GM23338 (cell line): ENCODE measurements at regions not wholly inside any gene's neighbourhood (a gene's known extent, or its start where the extent isn't known, plus 50 kb on each side); places are given as distances from the start of the nearest gene placed in this dataset.

Experiments
- POLR2AphosphoS5 ChIP-seq: IDR thresholded peaks from 2 replicates; pipeline ENCODE4 v1.6.1; 2016; ENCODE audit warnings: antibody characterized with exemption, low read depth
- TF ChIP-seq, protein P1 (sequence below), 2 experiments: fragments of 200-600 bp in 1 of 2; sonication (generic) in 1 of 2; conservative IDR thresholded peaks; 2 replicates each; pipeline versions ENCODE4 v1.5.1 to v1.6.1; 2016 to 2017; ENCODE audit warnings: antibody characterized with exemption in 2 of 2, low read depth in 2 of 2, mild to moderate bottlenecking in 2 of 2, moderate library complexity in 1 of 2
- TF ChIP-seq, protein P2 (sequence below): IDR thresholded peaks from one replicate; pipeline ENCODE4 v1.6.1; 2018; ENCODE audit warnings: antibody characterized with exemption; ENCODE audit not compliant: unreplicated experiment

DNA sequence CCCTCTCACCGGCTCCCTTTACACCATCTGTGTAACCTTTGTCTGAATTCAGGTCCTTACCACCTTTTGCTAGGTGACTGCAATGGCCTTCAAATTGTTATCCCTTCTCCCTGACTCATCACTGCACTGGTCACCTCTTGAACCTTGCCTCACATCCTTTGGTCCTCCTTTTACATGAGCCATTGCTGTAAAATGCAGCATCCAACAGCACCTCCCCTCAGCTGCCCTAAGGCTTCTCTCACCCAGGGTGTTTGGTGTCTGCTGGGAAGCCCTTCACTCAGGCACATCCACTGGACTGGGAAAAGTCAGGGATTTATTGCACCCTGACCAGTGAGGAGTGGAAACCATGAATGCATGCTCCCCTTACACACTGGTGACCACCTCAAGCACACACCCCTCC lies 192.5 kb upstream of the GATB start:
- TF ChIP-seq, protein P1, sequence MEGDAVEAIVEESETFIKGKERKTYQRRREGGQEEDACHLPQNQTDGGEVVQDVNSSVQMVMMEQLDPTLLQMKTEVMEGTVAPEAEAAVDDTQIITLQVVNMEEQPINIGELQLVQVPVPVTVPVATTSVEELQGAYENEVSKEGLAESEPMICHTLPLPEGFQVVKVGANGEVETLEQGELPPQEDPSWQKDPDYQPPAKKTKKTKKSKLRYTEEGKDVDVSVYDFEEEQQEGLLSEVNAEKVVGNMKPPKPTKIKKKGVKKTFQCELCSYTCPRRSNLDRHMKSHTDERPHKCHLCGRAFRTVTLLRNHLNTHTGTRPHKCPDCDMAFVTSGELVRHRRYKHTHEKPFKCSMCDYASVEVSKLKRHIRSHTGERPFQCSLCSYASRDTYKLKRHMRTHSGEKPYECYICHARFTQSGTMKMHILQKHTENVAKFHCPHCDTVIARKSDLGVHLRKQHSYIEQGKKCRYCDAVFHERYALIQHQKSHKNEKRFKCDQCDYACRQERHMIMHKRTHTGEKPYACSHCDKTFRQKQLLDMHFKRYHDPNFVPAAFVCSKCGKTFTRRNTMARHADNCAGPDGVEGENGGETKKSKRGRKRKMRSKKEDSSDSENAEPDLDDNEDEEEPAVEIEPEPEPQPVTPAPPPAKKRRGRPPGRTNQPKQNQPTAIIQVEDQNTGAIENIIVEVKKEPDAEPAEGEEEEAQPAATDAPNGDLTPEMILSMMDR (conservative IDR thresholded peaks at IDR 0.05; ENCODE audit: low read depth in 2 of 2), result no peak
- TF ChIP-seq POLR2AphosphoS5, result no peak
- TF ChIP-seq, protein P2, sequence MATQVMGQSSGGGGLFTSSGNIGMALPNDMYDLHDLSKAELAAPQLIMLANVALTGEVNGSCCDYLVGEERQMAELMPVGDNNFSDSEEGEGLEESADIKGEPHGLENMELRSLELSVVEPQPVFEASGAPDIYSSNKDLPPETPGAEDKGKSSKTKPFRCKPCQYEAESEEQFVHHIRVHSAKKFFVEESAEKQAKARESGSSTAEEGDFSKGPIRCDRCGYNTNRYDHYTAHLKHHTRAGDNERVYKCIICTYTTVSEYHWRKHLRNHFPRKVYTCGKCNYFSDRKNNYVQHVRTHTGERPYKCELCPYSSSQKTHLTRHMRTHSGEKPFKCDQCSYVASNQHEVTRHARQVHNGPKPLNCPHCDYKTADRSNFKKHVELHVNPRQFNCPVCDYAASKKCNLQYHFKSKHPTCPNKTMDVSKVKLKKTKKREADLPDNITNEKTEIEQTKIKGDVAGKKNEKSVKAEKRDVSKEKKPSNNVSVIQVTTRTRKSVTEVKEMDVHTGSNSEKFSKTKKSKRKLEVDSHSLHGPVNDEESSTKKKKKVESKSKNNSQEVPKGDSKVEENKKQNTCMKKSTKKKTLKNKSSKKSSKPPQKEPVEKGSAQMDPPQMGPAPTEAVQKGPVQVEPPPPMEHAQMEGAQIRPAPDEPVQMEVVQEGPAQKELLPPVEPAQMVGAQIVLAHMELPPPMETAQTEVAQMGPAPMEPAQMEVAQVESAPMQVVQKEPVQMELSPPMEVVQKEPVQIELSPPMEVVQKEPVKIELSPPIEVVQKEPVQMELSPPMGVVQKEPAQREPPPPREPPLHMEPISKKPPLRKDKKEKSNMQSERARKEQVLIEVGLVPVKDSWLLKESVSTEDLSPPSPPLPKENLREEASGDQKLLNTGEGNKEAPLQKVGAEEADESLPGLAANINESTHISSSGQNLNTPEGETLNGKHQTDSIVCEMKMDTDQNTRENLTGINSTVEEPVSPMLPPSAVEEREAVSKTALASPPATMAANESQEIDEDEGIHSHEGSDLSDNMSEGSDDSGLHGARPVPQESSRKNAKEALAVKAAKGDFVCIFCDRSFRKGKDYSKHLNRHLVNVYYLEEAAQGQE, result no peak
